LNCAP (cell line): ENCODE measurements at regions not wholly inside any gene's neighbourhood (a gene's known extent, or its start where the extent isn't known, plus 50 kb on each side); places are given as distances from the start of the nearest gene placed in this dataset.

Experiments
- TF ChIP-seq, protein P1 (sequence below): fragments of 450-650 bp; IDR thresholded peaks from 2 replicates; pipeline ENCODE4 v1.5.1; 2017; ENCODE audit warnings: mild to moderate bottlenecking

DNA sequence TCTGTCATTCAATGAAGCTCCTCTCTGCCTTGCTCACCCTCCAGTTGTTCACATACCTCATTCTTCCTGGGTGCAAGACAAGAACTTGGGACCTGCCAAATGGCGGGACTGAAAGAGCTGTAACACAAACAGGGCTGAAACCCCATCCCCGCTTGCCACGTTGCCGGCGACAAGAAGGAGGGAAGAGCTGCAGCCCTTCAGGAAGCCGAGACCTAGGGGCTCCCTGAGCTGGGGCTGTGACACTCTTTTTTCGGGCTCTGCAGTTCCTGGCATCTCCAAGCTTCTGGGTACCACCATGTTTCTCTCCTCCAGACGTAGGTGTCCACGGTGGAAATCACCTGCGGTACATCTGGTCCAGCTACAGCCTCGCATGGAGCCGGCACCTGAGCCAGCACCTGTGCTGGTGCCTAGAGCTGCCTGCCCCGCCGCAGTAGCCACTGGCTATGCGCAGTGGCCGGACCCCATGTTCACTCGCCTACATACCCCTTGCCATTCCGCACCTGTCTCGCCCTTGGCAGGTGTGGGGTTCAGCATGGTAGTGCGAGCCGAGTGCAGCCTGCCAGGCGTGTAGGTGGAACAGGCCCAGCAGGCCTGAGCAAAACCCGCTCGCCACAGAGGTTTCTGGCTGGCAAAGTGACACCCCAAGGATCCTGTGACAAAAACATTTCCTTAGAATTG is 367.0 kb upstream of the NEGR1 start:
- TF ChIP-seq, protein P1, sequence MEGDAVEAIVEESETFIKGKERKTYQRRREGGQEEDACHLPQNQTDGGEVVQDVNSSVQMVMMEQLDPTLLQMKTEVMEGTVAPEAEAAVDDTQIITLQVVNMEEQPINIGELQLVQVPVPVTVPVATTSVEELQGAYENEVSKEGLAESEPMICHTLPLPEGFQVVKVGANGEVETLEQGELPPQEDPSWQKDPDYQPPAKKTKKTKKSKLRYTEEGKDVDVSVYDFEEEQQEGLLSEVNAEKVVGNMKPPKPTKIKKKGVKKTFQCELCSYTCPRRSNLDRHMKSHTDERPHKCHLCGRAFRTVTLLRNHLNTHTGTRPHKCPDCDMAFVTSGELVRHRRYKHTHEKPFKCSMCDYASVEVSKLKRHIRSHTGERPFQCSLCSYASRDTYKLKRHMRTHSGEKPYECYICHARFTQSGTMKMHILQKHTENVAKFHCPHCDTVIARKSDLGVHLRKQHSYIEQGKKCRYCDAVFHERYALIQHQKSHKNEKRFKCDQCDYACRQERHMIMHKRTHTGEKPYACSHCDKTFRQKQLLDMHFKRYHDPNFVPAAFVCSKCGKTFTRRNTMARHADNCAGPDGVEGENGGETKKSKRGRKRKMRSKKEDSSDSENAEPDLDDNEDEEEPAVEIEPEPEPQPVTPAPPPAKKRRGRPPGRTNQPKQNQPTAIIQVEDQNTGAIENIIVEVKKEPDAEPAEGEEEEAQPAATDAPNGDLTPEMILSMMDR: no peak

DNA sequence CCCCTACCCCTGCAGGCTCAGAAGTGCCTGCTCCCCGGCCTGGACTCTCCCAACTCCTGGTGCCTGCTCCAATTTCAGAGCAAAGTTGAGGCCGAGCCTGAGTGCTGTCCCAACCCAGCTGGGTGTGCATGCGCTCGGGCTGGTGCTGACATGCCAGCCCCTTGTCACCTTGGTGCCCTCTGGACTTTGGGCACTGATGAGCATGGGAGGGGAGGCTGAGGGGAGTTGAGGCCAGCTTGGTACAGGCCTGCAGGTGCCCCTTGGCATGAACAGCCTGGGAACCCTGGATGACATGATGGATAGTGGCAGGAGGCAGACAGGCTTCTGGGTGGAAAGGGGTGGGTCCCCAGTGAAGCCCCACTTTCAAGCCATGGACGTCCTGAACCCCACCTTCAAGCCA is 366.1 kb upstream of the NEGR1 start:
- TF ChIP-seq, protein P1: no peak

DNA sequence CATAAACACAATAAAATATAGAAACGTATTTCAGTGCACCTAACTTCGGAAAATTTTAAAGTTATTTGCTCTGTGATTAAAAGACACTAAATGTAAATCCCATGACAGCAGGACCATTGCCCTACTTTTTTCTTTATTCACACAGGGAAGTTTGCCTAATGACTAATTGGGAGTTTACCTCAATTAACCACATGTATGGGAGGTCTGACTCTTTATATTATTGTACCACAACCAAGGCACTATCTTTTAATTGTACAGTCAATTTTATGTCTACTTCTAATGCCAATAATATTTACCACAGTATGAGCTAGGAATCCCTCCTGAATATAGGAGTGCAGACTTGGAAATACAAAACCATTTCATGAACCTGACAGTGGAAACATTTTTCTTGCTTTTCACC is 360.8 kb upstream of the NEGR1 start:
- TF ChIP-seq, protein P1: no peak

DNA sequence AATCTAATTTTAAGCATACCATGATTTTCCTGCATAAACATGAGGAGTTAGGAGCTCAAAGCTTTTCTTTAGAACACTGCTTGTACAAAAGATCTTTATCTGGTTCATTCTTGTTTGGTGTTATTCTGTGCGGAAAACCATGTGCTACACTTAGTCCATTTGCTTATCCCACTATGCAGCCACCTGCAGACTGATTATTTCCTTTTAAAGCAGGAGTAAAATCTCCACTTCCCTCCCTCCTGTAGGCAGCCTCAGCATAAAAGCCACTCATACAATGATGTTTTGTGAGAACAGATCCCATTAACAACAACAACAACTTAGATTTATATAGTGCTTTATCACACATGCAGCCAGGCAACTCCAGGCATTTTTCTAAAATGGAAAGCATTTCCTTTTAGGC is 355.3 kb upstream of the NEGR1 start:
- TF ChIP-seq, protein P1: no peak

DNA sequence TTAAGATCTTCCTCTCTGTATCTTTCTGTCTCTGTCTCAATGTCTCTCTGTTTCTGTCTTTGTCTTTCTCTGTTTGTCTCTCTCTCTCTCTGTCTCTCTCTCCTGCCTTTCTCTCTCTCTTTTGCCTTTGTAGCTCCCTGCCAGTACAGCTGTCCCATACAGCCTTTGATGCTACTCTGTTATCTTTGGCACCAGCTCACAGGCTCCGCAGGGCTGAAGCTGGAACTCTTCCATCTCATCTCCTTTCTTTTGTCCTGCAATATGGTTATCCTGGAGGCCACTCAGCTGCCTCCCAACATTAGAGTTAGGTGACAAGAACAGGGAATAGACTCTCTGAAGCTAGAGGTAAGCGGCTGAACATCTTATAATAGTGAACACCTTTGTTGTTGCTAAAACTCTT is 354.3 kb upstream of the NEGR1 start:
- TF ChIP-seq, protein P1: no peak

DNA sequence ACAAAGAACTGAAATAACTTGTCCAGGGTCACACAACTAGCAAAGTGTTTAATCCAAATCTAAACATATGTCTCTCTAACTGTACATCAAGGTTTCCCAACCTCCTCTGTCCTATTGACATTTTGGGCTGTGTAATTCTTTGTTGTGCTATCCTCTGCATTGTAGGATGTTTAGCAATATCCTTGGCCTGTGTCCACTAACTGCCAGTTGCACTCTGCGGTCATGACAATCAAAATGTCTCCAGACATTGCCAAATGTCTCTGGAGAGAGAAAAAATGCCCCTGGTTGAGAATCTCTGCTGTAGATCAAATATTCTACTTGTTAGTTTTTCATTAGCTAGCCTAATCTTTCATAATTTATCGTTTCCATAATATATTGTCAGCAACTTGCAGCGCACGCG is 353.4 kb upstream of the NEGR1 start:
- TF ChIP-seq, protein P1: no peak

DNA sequence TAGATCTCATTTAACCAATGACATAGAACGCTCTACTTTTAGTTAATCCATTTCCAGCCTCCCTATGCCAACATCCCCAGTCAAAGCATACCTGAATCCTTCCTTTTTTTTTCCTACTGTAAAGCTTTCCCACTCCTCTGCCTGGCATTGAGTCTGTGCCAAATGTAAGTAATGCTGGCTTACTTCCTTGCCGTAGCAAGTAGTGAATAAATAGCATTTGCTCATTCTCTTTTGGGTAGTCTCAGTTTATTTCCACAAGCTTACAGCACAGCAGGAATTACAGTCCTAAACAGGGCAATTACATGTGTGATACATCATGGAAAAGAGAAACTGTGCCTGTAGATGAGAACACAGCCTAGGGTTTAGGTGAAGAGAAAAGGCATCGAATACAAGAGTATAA is 352.6 kb upstream of the NEGR1 start:
- TF ChIP-seq, protein P1: no peak

DNA sequence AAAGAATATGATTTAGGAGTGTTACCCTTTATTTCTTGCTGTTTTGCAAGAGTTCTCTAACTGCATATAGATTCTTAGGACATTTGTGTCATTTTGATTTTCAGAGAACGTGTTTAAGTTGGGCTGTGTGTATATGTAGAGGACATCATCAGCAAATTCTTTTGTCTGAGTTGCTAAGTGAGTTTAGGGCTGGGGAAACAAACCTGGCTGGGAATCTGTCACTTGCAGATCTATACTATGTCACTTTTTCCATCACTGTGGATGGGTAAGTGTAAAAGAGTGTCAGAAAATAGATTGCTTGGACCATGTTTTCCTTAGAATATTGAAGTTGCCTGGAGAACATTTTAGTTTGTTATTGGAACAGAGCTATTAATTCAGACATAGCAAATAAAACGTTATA is 349.1 kb upstream of the NEGR1 start:
- TF ChIP-seq, protein P1: no peak
